ENCODE measurements at regions not wholly inside any gene's neighbourhood (a gene's known extent, or its start where the extent isn't known, plus 50 kb on each side); places are given as distances from the start of the nearest gene placed in this dataset.

DNA sequence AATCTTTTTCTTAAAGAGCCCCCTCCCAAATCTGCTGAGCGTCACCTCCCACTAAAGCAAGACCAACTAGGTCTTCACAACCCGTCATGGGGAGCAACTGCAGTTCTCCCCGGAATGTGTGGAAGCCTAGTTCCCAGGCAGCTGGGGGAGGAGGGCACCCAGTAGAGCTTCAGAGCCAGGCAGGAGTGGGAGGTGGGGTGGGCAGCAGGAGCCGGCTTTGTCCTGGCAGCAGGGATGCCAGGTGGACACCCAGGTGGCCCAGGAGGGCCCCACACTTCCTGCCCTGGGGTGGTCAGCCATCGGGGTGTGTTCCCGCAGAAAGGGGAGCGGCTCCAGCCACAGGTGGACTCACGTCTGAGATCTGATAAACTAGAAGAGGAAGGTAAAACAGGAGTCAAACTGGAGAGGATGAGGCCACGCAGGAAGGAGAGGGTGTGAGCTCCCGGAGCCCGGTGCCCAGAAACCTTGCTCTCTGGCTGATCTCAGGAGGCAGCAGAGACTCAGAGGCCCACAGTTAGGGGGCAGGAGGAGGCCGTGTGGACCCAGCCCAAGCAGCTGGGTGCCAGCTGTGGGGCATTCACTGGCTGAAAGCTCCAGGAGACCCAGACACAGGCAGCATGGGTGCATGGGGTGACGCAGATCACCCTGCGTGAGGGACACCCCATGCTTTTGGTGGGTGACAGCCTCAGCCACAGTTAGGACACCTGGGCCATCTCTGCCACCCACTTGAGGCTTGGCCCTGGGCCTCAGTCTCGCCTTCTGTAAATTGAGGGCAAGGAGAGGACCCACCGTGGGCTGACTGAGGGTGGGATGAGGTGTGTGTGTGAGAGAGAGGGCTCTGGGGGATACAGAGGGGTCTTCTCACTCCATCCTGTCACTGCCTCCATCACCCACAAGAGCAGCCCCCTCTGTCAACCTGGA, 260.8 kb upstream of the TNRC6C start:
- TF ChIP-seq MAFK (IDR thresholded peaks at IDR 0.05; ENCODE audit: low read depth, low read length): no peak
- no peak for TF ChIP-seq TAF1 (IDR thresholded peaks at IDR 0.05; ENCODE audit: low read depth, low read length)
- TF ChIP-seq RAD21 (IDR thresholded peaks at IDR 0.05 in 1 of 2, conservative IDR thresholded peaks at IDR 0.05 in 1 of 2; ENCODE audit: low read depth in 2 of 2, low read length in 2 of 2): no peak
- TF ChIP-seq, protein P1, sequence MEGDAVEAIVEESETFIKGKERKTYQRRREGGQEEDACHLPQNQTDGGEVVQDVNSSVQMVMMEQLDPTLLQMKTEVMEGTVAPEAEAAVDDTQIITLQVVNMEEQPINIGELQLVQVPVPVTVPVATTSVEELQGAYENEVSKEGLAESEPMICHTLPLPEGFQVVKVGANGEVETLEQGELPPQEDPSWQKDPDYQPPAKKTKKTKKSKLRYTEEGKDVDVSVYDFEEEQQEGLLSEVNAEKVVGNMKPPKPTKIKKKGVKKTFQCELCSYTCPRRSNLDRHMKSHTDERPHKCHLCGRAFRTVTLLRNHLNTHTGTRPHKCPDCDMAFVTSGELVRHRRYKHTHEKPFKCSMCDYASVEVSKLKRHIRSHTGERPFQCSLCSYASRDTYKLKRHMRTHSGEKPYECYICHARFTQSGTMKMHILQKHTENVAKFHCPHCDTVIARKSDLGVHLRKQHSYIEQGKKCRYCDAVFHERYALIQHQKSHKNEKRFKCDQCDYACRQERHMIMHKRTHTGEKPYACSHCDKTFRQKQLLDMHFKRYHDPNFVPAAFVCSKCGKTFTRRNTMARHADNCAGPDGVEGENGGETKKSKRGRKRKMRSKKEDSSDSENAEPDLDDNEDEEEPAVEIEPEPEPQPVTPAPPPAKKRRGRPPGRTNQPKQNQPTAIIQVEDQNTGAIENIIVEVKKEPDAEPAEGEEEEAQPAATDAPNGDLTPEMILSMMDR (IDR thresholded peaks at IDR 0.05; ENCODE audit: control extremely low read depth in 1 of 3, insufficient read depth in 1 of 3, low read depth in 1 of 3, low read length in 3 of 3): no peak
- no peak for TF ChIP-seq BACH1 (IDR thresholded peaks at IDR 0.05; ENCODE audit: low read length)
- TF ChIP-seq ASH2L (IDR thresholded peaks at IDR 0.05; ENCODE audit: low read length): no peak
- TF ChIP-seq POLR2AphosphoS5 (IDR thresholded peaks at IDR 0.05; ENCODE audit: low read depth, low read length): no peak
- no peak for TF ChIP-seq EZH2 (IDR thresholded peaks at IDR 0.05; ENCODE audit: low read depth, low read length, severe bottlenecking)
- no peak for TF ChIP-seq SP1 (IDR thresholded peaks at IDR 0.05; ENCODE audit: low read depth, low read length)
- TF ChIP-seq, protein P2, sequence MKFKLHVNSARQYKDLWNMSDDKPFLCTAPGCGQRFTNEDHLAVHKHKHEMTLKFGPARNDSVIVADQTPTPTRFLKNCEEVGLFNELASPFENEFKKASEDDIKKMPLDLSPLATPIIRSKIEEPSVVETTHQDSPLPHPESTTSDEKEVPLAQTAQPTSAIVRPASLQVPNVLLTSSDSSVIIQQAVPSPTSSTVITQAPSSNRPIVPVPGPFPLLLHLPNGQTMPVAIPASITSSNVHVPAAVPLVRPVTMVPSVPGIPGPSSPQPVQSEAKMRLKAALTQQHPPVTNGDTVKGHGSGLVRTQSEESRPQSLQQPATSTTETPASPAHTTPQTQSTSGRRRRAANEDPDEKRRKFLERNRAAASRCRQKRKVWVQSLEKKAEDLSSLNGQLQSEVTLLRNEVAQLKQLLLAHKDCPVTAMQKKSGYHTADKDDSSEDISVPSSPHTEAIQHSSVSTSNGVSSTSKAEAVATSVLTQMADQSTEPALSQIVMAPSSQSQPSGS (IDR thresholded peaks at IDR 0.05; ENCODE audit: low read length): no peak
